ENCODE measurements at regions not wholly inside any gene's neighbourhood (a gene's known extent, or its start where the extent isn't known, plus 50 kb on each side); places are given as distances from the start of the nearest gene placed in this dataset.

- Histone ChIP-seq H3K27me3 (ENCODE audit: control insufficient read depth, insufficient read depth, low read length) (no peaks in the 10 kb centered on the region), H3K9me3 (ENCODE audit: control insufficient read depth, low read length) (no peaks in the 10 kb centered on the region), H3K27ac (no peak overlapping the region), H3K4me2 (ENCODE audit: low read length) (no peak overlapping the region), H2AFZ (no peak overlapping the region), H3K4me1 (peaks cover 9% of the 10 kb centered on the region), H3K79me2 (no peaks in the 10 kb centered on the region), H3K36me3 (ENCODE audit: control insufficient read depth, insufficient read depth, low read length) (no peaks in the 10 kb centered on the region), H3K9ac (no peak overlapping the region), H3K4me3 (ENCODE audit: low read depth, low read length) (no peak overlapping the region)
- no peak for TF ChIP-seq CTCF (IDR thresholded peaks at IDR 0.05)
Observed at GRCh38 chr6:134398453-134398852, 80.5 kb upstream of the SGK1 start.

DNA sequence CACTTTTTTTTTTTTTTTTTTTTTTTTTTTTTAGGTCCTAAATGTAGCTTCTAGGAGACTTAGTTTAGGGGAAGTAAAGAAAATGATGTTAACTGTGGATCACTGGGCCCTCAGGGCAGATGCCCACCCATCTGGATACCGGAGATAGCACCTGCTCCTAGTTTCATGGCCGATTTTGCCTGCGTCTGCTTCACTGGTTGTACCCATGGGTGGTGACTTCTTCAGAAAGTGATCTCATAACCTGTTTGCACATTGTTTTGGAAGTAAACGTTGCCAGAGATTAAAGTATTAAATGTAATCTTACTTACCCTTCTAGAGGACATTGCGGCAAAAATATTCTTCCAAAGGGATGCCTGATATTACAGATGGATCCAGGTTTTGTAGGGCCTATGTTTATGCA lies 79.8 kb upstream of the SGK1 start:
- TF ChIP-seq CTCF (IDR thresholded peaks at IDR 0.05) = no peak
- H2AFZ ChIP-seq = peak overlapping the region; percentile 41
- H3K4me3 ChIP-seq (ENCODE audit: low read depth, low read length) = no peak overlapping the region
- H3K36me3 ChIP-seq (ENCODE audit: control insufficient read depth, insufficient read depth, low read length) = no peaks in the 10 kb centered on the region
- no peak overlapping the region for H3K4me2 ChIP-seq (ENCODE audit: low read length)
- H3K9me3 ChIP-seq (ENCODE audit: control insufficient read depth, low read length) = no peaks in the 10 kb centered on the region
- H3K79me2 ChIP-seq = no peaks in the 10 kb centered on the region
- H3K9ac ChIP-seq = no peak overlapping the region
- H3K27me3 ChIP-seq (ENCODE audit: control insufficient read depth, insufficient read depth, low read length) = no peaks in the 10 kb centered on the region
- peaks cover 9% of the 10 kb centered on the region for H3K4me1 ChIP-seq
- no peak overlapping the region for H3K27ac ChIP-seq

DNA sequence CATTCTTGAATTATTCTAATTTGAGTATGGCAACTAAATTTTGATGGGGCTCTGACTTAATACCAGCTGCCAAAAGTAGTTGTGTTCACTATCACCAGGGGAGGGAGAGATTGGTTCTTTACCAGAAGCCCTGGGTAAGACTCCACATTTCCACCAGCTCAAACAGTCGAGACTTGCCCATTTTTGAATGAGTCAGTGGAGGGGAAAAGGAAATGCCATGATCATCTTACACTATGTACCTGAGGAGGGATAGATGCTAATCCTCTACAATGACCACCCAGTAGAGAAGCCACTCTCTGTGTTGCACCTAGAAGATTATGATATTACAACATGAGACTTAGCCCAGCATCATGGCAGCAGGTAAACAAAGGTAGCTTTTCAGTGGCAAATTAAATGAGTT lies 77.0 kb upstream of the SGK1 start:
- Histone ChIP-seq H3K27me3 (ENCODE audit: control insufficient read depth, insufficient read depth, low read length) (no peaks in the 10 kb centered on the region), H3K4me1 (peaks cover 7% of the 10 kb centered on the region), H2AFZ (no peak overlapping the region), H3K36me3 (ENCODE audit: control insufficient read depth, insufficient read depth, low read length) (no peaks in the 10 kb centered on the region), H3K9me3 (ENCODE audit: control insufficient read depth, low read length) (no peaks in the 10 kb centered on the region), H3K27ac (no peak overlapping the region), H3K9ac (no peak overlapping the region), H3K4me3 (ENCODE audit: low read depth, low read length) (no peak overlapping the region), H3K79me2 (no peaks in the 10 kb centered on the region), H3K4me2 (ENCODE audit: low read length) (no peak overlapping the region)
- no peak for TF ChIP-seq CTCF (IDR thresholded peaks at IDR 0.05)

DNA sequence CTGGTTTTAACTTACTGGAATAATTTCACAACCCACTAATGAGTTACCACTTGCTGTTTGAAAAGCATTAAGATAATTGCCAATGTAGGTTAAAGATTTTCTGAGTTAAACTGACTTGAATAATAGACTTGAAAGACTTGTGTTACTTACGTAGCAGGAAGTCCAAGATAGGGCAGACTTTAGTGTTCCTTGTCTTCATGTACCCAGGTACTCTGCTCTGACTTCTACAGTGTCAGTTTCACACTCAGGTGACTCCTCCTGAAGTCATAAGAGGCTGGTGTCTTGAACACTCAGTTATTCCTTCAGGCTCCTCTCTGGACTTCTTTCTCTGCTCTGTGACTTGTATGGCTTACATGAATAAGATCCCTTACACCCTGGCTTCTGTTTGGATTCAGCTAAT lies 76.3 kb upstream of the SGK1 start:
- TF ChIP-seq CTCF (IDR thresholded peaks at IDR 0.05) = no peak
- no peaks in the 10 kb centered on the region for H3K79me2 ChIP-seq

DNA sequence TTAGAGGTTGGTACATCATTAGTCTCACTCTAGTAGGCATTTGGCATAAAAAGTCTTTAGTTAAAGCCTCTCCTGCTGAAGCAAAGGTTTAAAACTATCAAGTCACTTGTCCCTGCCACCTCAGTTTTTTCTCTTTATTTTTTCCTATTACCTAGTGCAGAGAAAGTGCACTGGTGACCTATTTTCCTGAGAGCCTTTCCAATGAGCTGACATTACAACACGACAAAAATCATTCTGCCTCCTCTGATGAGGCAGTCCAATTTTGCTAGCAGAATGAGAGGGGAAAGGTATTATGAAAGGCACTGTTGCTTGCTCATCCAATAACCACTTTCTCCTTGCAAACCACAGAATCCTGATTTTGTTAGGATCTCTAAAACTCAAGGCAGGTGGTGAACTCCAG lies 73.3 kb upstream of the SGK1 start:
- H3K36me3 ChIP-seq (ENCODE audit: control insufficient read depth, insufficient read depth, low read length) = no peaks in the 10 kb centered on the region
- no peak overlapping the region for H3K4me3 ChIP-seq (ENCODE audit: low read depth, low read length)
- TF ChIP-seq CTCF (IDR thresholded peaks at IDR 0.05) = no peak
- no peak overlapping the region for H3K9ac ChIP-seq
- peaks cover 7% of the 10 kb centered on the region for H3K4me1 ChIP-seq
- H3K4me2 ChIP-seq (ENCODE audit: low read length) = no peak overlapping the region
- no peaks in the 10 kb centered on the region for H3K9me3 ChIP-seq (ENCODE audit: control insufficient read depth, low read length)
- H3K79me2 ChIP-seq = no peaks in the 10 kb centered on the region
- peak overlapping the region; percentile 38 for H2AFZ ChIP-seq
- H3K27me3 ChIP-seq (ENCODE audit: control insufficient read depth, insufficient read depth, low read length) = no peaks in the 10 kb centered on the region
- no peak overlapping the region for H3K27ac ChIP-seq

More for the DNA sequence above, 76.3 kb upstream of the SGK1 start:
- H3K27ac ChIP-seq = no peak overlapping the region
- H3K4me2 ChIP-seq (ENCODE audit: low read length) = no peak overlapping the region
- no peaks in the 10 kb centered on the region for H3K27me3 ChIP-seq (ENCODE audit: control insufficient read depth, insufficient read depth, low read length)
- H3K4me1 ChIP-seq = peaks cover 7% of the 10 kb centered on the region
- no peak overlapping the region for H2AFZ ChIP-seq
- no peak overlapping the region for H3K9ac ChIP-seq
- H3K4me3 ChIP-seq (ENCODE audit: low read depth, low read length) = no peak overlapping the region
- H3K9me3 ChIP-seq (ENCODE audit: control insufficient read depth, low read length) = no peaks in the 10 kb centered on the region
- H3K36me3 ChIP-seq (ENCODE audit: control insufficient read depth, insufficient read depth, low read length) = no peaks in the 10 kb centered on the region
